ENCODE measurements at regions not wholly inside any gene's neighbourhood (a gene's known extent, or its start where the extent isn't known, plus 50 kb on each side); places are given as distances from the start of the nearest gene placed in this dataset.

DNA sequence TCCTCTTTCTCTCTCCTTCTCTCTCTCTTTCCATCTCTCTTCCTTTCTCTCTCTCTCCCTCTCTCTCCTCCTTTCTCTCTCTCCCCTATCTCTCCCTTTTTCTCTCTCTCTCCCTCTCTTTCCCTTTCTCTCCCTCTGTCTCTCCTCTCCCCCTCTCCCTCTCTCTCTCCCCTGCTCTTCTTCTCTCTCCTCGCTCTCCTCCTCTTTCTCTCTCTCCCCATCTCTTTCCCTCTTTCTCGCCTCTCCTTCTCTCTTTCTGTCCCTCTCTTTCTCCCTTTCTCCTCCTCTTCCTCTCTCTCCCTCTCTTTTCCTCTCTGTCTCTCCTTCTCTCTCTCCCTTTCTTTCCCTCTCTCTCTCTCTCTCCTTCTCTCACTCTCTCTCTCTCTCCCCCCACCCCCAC is 196.6 kb downstream of the UQCRFS1 start:
- H3K9me3 ChIP-seq (ENCODE audit: control extremely low read depth in 1 of 5, control insufficient read depth in 4 of 5, insufficient read depth in 2 of 5, low read depth in 1 of 5, low read length in 4 of 5) = no peaks in the 10 kb centered on the region
- 100% methylated on average over 2 of the region's 2 CpGs for WGBS (ENCODE audit: insufficient coverage)
- H3K36me3 ChIP-seq (ENCODE audit: control insufficient read depth in 4 of 4, insufficient read depth in 4 of 4, low read length in 3 of 4) = no peaks in the 10 kb centered on the region
- H3K27me3 ChIP-seq (replicated peaks in 2 of 5; ENCODE audit: control insufficient read depth in 4 of 5, insufficient read depth in 5 of 5, low read length in 4 of 5) = peaks cover 0 to 5% (median 0%) of the 10 kb centered on the region in 5 experiments
- DNase-seq = no peak
- no peak overlapping the region for H3K4me3 ChIP-seq (ENCODE audit: control insufficient read depth in 1 of 7, extremely low read depth in 1 of 7, insufficient read depth in 4 of 7, low read depth in 2 of 7, low read length in 6 of 7)
- no peak overlapping the region for H3K27ac ChIP-seq (ENCODE audit: insufficient read depth in 1 of 2, low read depth in 1 of 2, low read length in 2 of 2, poor library complexity in 1 of 2, severe bottlenecking in 2 of 2)
- H3K4me1 ChIP-seq (ENCODE audit: control extremely low read depth in 1 of 4, control insufficient read depth in 4 of 4, insufficient read depth in 4 of 4, low read length in 3 of 4) = no peaks in the 10 kb centered on the region
- POLR2A ChIA-PET = no interaction called here
- CTCF ChIA-PET = no interaction called here

DNA sequence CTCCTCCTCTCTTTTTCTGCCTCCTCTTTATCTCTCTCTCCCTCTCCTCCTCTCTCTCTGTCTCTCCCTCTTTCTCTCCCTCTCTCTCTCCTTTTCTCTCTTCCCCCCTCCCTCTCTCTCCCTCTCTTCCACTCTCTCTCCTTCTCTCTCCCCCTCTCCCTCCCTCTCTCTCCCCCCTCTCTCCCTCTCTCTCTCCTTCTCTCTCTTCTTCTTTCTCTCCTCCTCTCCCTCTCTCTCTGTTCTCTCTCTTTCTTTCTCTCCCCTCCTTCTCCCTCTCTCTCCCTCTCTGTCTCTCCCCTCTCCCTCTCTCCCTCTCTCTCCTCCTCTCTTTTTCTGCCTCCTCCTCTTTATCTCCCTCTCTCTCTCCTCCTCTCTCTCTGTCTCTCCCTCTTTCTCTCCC is 197.4 kb downstream of the UQCRFS1 start:
- Histone ChIP-seq H3K36me3 (ENCODE audit: control insufficient read depth in 4 of 4, insufficient read depth in 4 of 4, low read length in 3 of 4) (no peaks in the 10 kb centered on the region), H3K27me3 (replicated peaks in 2 of 5; ENCODE audit: control insufficient read depth in 4 of 5, insufficient read depth in 5 of 5, low read length in 4 of 5) (peaks cover 0 to 5% (median 0%) of the 10 kb centered on the region in 5 experiments), H3K4me1 (ENCODE audit: control extremely low read depth in 1 of 4, control insufficient read depth in 4 of 4, insufficient read depth in 4 of 4, low read length in 3 of 4) (no peaks in the 10 kb centered on the region), H3K4me3 (ENCODE audit: control insufficient read depth in 1 of 7, extremely low read depth in 1 of 7, insufficient read depth in 4 of 7, low read depth in 2 of 7, low read length in 6 of 7) (no peak overlapping the region), H3K27ac (ENCODE audit: insufficient read depth in 1 of 2, low read depth in 1 of 2, low read length in 2 of 2, poor library complexity in 1 of 2, severe bottlenecking in 2 of 2) (no peak overlapping the region), H3K9me3 (ENCODE audit: control extremely low read depth in 1 of 5, control insufficient read depth in 4 of 5, insufficient read depth in 2 of 5, low read depth in 1 of 5, low read length in 4 of 5) (no peaks in the 10 kb centered on the region)
- ChIA-PET CTCF (no interaction called here), POLR2A (no interaction called here)
- DNase-seq = no peak

DNA sequence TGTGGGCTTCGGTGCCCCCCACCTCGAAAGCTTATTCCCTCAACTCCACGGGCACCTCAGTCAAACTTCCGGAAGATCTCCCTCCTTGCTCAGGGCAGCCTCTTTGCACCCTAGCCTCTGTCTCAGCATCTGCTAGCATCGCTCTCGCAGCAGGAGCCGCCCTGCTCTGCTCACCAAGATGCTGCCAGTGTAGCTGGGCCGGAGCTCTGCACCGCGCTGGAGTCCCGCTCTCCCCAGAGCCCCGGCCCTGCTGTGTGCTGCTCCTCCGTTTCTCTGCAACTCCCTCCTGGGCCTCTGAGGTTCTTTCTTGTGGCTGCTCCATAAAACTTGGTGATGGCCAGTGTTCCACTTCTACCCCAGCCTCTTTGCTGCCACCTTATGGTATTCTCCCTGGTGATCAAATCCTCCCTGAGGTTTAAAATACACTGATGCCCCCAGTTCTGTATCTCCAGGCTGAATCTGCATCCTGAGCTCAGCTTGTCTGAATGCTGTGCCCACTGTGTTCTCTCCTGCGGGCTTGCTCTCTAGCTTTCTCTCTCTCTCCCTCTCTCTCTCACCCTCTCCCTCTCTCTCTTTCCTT is 198.0 kb downstream of the UQCRFS1 start:
- H3K27me3 ChIP-seq (replicated peaks in 2 of 5; ENCODE audit: control insufficient read depth in 4 of 5, insufficient read depth in 5 of 5, low read length in 4 of 5) = peaks cover 0 to 5% (median 0%) of the 10 kb centered on the region in 5 experiments
- no peak for DNase-seq
- H3K36me3 ChIP-seq (ENCODE audit: control insufficient read depth in 4 of 4, insufficient read depth in 4 of 4, low read length in 3 of 4) = no peaks in the 10 kb centered on the region
- 73% methylated on average over 13 of the region's 14 CpGs for WGBS (ENCODE audit: insufficient coverage)
- no peaks in the 10 kb centered on the region for H3K9me3 ChIP-seq (ENCODE audit: control extremely low read depth in 1 of 5, control insufficient read depth in 4 of 5, insufficient read depth in 2 of 5, low read depth in 1 of 5, low read length in 4 of 5)
- no peaks in the 10 kb centered on the region for H3K4me1 ChIP-seq (ENCODE audit: control extremely low read depth in 1 of 4, control insufficient read depth in 4 of 4, insufficient read depth in 4 of 4, low read length in 3 of 4)
- CTCF ChIA-PET = no interaction called here
- POLR2A ChIA-PET = no interaction called here
- no peak overlapping the region for H3K4me3 ChIP-seq (ENCODE audit: control insufficient read depth in 1 of 7, extremely low read depth in 1 of 7, insufficient read depth in 4 of 7, low read depth in 2 of 7, low read length in 6 of 7)
- H3K27ac ChIP-seq (ENCODE audit: insufficient read depth in 1 of 2, low read depth in 1 of 2, low read length in 2 of 2, poor library complexity in 1 of 2, severe bottlenecking in 2 of 2) = no peak overlapping the region

DNA sequence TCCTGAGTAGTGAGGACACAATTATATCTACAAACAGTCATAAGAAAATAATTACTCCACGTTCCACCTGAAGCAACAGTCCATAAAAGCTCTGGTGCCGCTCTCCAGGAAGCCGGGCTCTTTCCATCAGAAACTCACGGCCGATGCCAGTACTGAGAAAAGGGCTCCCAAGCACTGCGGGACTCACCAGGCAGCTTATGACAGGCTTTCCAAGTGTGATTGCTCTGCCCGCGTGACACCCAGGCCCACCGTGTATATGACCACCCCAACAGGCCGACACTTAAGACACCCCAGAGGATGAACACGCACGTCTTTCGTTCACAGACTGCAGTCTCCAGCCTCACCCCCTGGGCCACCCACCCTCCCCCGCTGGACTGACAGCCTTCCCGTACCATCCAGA is 199.0 kb downstream of the UQCRFS1 start:
- ChIA-PET POLR2A (no interaction called here), CTCF (no interaction called here)
- H3K4me3 ChIP-seq (ENCODE audit: control insufficient read depth in 1 of 7, extremely low read depth in 1 of 7, insufficient read depth in 4 of 7, low read depth in 2 of 7, low read length in 6 of 7) = no peak overlapping the region
- no peaks in the 10 kb centered on the region for H3K9me3 ChIP-seq (ENCODE audit: control extremely low read depth in 1 of 5, control insufficient read depth in 4 of 5, insufficient read depth in 2 of 5, low read depth in 1 of 5, low read length in 4 of 5)
- peaks cover 0 to 5% (median 0%) of the 10 kb centered on the region in 5 experiments for H3K27me3 ChIP-seq (replicated peaks in 2 of 5; ENCODE audit: control insufficient read depth in 4 of 5, insufficient read depth in 5 of 5, low read length in 4 of 5)
- H3K4me1 ChIP-seq (ENCODE audit: control extremely low read depth in 1 of 4, control insufficient read depth in 4 of 4, insufficient read depth in 4 of 4, low read length in 3 of 4) = no peaks in the 10 kb centered on the region
- H3K36me3 ChIP-seq (ENCODE audit: control insufficient read depth in 4 of 4, insufficient read depth in 4 of 4, low read length in 3 of 4) = no peaks in the 10 kb centered on the region
- H3K27ac ChIP-seq (ENCODE audit: insufficient read depth in 1 of 2, low read depth in 1 of 2, low read length in 2 of 2, poor library complexity in 1 of 2, severe bottlenecking in 2 of 2) = no peak overlapping the region
- whole genome bisulfite sequencing (ENCODE audit: insufficient coverage) = 91% methylated on average over 13 of the region's 15 CpGs
- no peak for DNase-seq

DNA sequence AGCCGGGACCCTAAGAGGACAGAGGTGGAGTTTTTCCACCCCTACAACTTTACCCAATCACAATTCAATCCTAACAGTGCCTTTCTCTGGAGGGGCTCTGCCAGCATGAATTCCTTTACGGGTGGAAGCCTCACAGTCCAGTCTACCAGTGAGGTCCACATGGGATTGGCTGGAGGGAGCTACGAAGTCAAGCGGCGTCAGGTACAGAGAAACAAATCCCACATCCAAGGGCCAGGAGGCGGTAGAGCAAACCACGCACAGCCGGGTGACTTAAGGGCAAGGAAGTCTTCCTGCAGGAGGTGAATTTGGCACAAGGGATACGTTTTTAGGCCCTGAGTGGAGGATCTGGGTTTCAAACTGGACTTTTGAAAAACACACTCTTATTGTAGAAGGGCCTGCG is 199.6 kb downstream of the UQCRFS1 start:
- ChIA-PET CTCF (no interaction called here), POLR2A (no interaction called here)
- Histone ChIP-seq H3K4me3 (ENCODE audit: control insufficient read depth in 1 of 7, extremely low read depth in 1 of 7, insufficient read depth in 4 of 7, low read depth in 2 of 7, low read length in 6 of 7) (no peak overlapping the region), H3K4me1 (ENCODE audit: control extremely low read depth in 1 of 4, control insufficient read depth in 4 of 4, insufficient read depth in 4 of 4, low read length in 3 of 4) (no peaks in the 10 kb centered on the region), H3K9me3 (ENCODE audit: control extremely low read depth in 1 of 5, control insufficient read depth in 4 of 5, insufficient read depth in 2 of 5, low read depth in 1 of 5, low read length in 4 of 5) (no peaks in the 10 kb centered on the region), H3K27ac (ENCODE audit: insufficient read depth in 1 of 2, low read depth in 1 of 2, low read length in 2 of 2, poor library complexity in 1 of 2, severe bottlenecking in 2 of 2) (no peak overlapping the region), H3K36me3 (ENCODE audit: control insufficient read depth in 4 of 4, insufficient read depth in 4 of 4, low read length in 3 of 4) (no peaks in the 10 kb centered on the region), H3K27me3 (replicated peaks in 2 of 5; ENCODE audit: control insufficient read depth in 4 of 5, insufficient read depth in 5 of 5, low read length in 4 of 5) (peaks cover 0 to 5% (median 0%) of the 10 kb centered on the region in 5 experiments)
- 58% methylated on average over 9 of the region's 10 CpGs for WGBS (ENCODE audit: insufficient coverage)
- DNase-seq = no peak

DNA sequence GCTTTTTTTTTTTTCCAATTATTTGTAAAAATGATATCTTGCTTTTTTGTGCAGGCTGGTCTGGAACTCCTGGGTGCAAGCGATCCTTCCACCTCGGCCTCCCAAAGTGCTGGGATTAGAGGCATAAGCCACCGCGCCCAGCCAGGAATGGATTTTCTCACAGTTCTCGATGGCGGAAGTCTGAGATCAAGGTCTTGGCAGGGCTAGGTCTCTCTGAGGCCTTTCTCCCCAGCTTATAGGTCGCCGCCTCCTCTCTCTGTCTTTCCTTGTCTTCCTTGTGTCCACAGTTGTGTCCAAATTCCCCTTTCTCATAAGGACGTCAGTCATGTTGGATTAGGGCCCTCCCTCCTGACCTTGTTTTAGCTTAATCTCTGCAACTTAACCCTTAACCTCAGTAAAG is 200.5 kb downstream of the UQCRFS1 start:
- Histone ChIP-seq H3K27me3 (replicated peaks in 2 of 5; ENCODE audit: control insufficient read depth in 4 of 5, insufficient read depth in 5 of 5, low read length in 4 of 5) (peaks cover 0 to 5% (median 0%) of the 10 kb centered on the region in 5 experiments), H3K4me1 (ENCODE audit: control extremely low read depth in 1 of 4, control insufficient read depth in 4 of 4, insufficient read depth in 4 of 4, low read length in 3 of 4) (no peaks in the 10 kb centered on the region), H3K36me3 (ENCODE audit: control insufficient read depth in 4 of 4, insufficient read depth in 4 of 4, low read length in 3 of 4) (no peaks in the 10 kb centered on the region), H3K27ac (ENCODE audit: insufficient read depth in 1 of 2, low read depth in 1 of 2, low read length in 2 of 2, poor library complexity in 1 of 2, severe bottlenecking in 2 of 2) (no peak overlapping the region), H3K9me3 (ENCODE audit: control extremely low read depth in 1 of 5, control insufficient read depth in 4 of 5, insufficient read depth in 2 of 5, low read depth in 1 of 5, low read length in 4 of 5) (no peaks in the 10 kb centered on the region), H3K4me3 (ENCODE audit: control insufficient read depth in 1 of 7, extremely low read depth in 1 of 7, insufficient read depth in 4 of 7, low read depth in 2 of 7, low read length in 6 of 7) (no peak overlapping the region)
- no peak for DNase-seq
- CTCF ChIA-PET = no interaction called here
- POLR2A ChIA-PET = no interaction called here
- WGBS (ENCODE audit: insufficient coverage) = 95% methylated on average over 8 of the region's 9 CpGs

DNA sequence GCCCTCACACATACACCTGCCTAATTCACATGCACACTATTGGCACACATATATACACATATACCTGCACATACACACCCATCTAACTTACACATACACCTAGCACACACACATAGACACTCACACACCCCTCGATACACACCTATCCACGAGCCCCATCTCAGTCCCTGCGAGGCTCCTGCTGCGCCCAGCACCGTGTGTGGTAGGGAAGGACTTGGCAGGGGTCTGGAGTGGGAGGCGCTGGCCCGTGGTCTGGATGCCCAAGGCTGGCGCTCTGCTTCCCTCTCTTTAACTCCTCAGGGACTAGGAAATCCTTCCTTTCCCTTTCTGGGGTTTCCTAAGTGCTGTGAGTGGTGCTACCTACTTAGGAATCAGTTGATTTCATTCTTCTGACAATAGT is 202.7 kb downstream of the UQCRFS1 start:
- H3K9me3 ChIP-seq (ENCODE audit: control extremely low read depth in 1 of 5, control insufficient read depth in 4 of 5, insufficient read depth in 2 of 5, low read depth in 1 of 5, low read length in 4 of 5) = no peaks in the 10 kb centered on the region
- H3K4me1 ChIP-seq (ENCODE audit: control extremely low read depth in 1 of 4, control insufficient read depth in 4 of 4, insufficient read depth in 4 of 4, low read length in 3 of 4) = no peaks in the 10 kb centered on the region
- H3K27ac ChIP-seq (ENCODE audit: insufficient read depth in 1 of 2, low read depth in 1 of 2, low read length in 2 of 2, poor library complexity in 1 of 2, severe bottlenecking in 2 of 2) = no peak overlapping the region
- ChIA-PET POLR2A (no interaction called here), CTCF (no interaction called here)
- H3K4me3 ChIP-seq (ENCODE audit: control insufficient read depth in 1 of 7, extremely low read depth in 1 of 7, insufficient read depth in 4 of 7, low read depth in 2 of 7, low read length in 6 of 7) = no peak overlapping the region
- no peak for DNase-seq
- peaks cover 0 to 3% (median 0%) of the 10 kb centered on the region in 5 experiments for H3K27me3 ChIP-seq (replicated peaks in 2 of 5; ENCODE audit: control insufficient read depth in 4 of 5, insufficient read depth in 5 of 5, low read length in 4 of 5)
- H3K36me3 ChIP-seq (ENCODE audit: control insufficient read depth in 4 of 4, insufficient read depth in 4 of 4, low read length in 3 of 4) = no peaks in the 10 kb centered on the region
- 89% methylated on average over 7 of the region's 8 CpGs for WGBS (ENCODE audit: insufficient coverage)

All from common myeloid progenitor, CD34-positive (primary cell).